Liver (tissue), 7 donors: ENCODE measurements at regions not wholly inside any gene's neighbourhood (a gene's known extent, or its start where the extent isn't known, plus 50 kb on each side); places are given as distances from the start of the nearest gene placed in this dataset.

Source experiments
- DNase-seq: peaks from one replicate; pipeline ENCODE4 v3.0.0-alpha.2; 2017; ENCODE audit warnings: low spot score
- H3K27ac ChIP-seq, 2 donors: one replicate each; pipeline ENCODE4 v1.7.0; 2013; ENCODE audit warnings: inconsistent platforms in 2 of 2, low read length in 2 of 2, control low read depth in 1 of 2, low read depth in 1 of 2, mild to moderate bottlenecking in 1 of 2
- H3K27me3 ChIP-seq, 4 donors: one replicate each; pipeline versions ENCODE4 v1.6.1 to v1.7.0; 2013; ENCODE audit warnings: low read length in 3 of 4, inconsistent platforms in 1 of 4, mild to moderate bottlenecking in 1 of 4, moderate library complexity in 1 of 4; ENCODE audit not compliant: control insufficient read depth in 4 of 4, insufficient read depth in 4 of 4
- H3K36me3 ChIP-seq, 4 donors: one replicate each; pipeline versions ENCODE4 v1.6.1 to v1.7.0; 2013; ENCODE audit warnings: low read length in 3 of 4, mild to moderate bottlenecking in 3 of 4, low read depth in 1 of 4, moderate library complexity in 1 of 4; ENCODE audit not compliant: control insufficient read depth in 4 of 4, insufficient read depth in 3 of 4
- H3K4me1 ChIP-seq, 4 donors: one replicate each; pipeline versions ENCODE4 v1.6.1 to v1.7.0; 2013; ENCODE audit warnings: low read length in 3 of 4, mild to moderate bottlenecking in 3 of 4, moderate library complexity in 1 of 4; ENCODE audit not compliant: control insufficient read depth in 4 of 4, insufficient read depth in 4 of 4
- H3K4me3 ChIP-seq, 3 donors: one replicate each; pipeline versions ENCODE4 v1.6.1 to v1.7.0; 2013; ENCODE audit warnings: low read length in 3 of 3, control low read depth in 1 of 3, low read depth in 1 of 3, mild to moderate bottlenecking in 1 of 3
- H3K9ac ChIP-seq, 2 donors: one replicate each; pipeline ENCODE4 v1.7.0; 2013; ENCODE audit warnings: low read length in 2 of 2, mild to moderate bottlenecking in 2 of 2, moderate library complexity in 2 of 2, control low read depth in 1 of 2, low read depth in 1 of 2
- H3K9me3 ChIP-seq, 4 donors: one replicate each; pipeline versions ENCODE4 v1.6.1 to v1.7.0; 2013; ENCODE audit warnings: low read length in 3 of 4; ENCODE audit not compliant: control insufficient read depth in 4 of 4
- EGR1 ChIP-seq, 2 donors: IDR thresholded peaks; 2 replicates each; pipeline ENCODE4 v1.6.1; 2016 to 2018; ENCODE audit warnings: antibody characterized with exemption in 2 of 2, low read depth in 2 of 2
- FOXA1 ChIP-seq: IDR thresholded peaks from 2 replicates; pipeline ENCODE4 v1.6.1; 2016; ENCODE audit warnings: antibody characterized with exemption
- GABPA ChIP-seq, 2 donors: IDR thresholded peaks in 1 of 2; conservative IDR thresholded peaks in 1 of 2; 2 replicates each; pipeline ENCODE4 v1.6.1; 2016; ENCODE audit warnings: antibody characterized with exemption in 2 of 2, mild to moderate bottlenecking in 1 of 2, moderate library complexity in 1 of 2
- HNF4A ChIP-seq, 2 donors: conservative IDR thresholded peaks; 2 replicates each; pipeline ENCODE4 v1.6.1; 2016; ENCODE audit warnings: antibody characterized with exemption in 2 of 2, mild to moderate bottlenecking in 2 of 2
- HNF4G ChIP-seq: IDR thresholded peaks from 2 replicates; pipeline ENCODE4 v1.6.1; 2016; ENCODE audit warnings: antibody characterized with exemption
- JUND ChIP-seq, 2 donors: IDR thresholded peaks; 2 replicates each; pipeline ENCODE4 v1.6.1; 2016; ENCODE audit warnings: antibody characterized with exemption in 2 of 2
- MAX ChIP-seq: IDR thresholded peaks from 2 replicates; pipeline ENCODE4 v1.6.1; 2016; ENCODE audit warnings: antibody characterized with exemption
- NR2F2 ChIP-seq: IDR thresholded peaks from 2 replicates; pipeline ENCODE4 v1.6.1; 2016; ENCODE audit warnings: antibody characterized with exemption
- TAF1 ChIP-seq: conservative IDR thresholded peaks from 2 replicates; pipeline ENCODE4 v1.6.1; 2016; ENCODE audit warnings: antibody characterized with exemption, mild to moderate bottlenecking
- YY1 ChIP-seq: IDR thresholded peaks from 2 replicates; pipeline ENCODE4 v1.6.1; 2016; ENCODE audit warnings: antibody characterized with exemption, mild to moderate bottlenecking
- ZBTB33 ChIP-seq: IDR thresholded peaks from 2 replicates; pipeline ENCODE4 v1.6.1; 2016; ENCODE audit warnings: antibody characterized with exemption
- WGBS: extraction: QIAGEN DNeasy Blood & Tissue Kit; methylation state at CpG from one replicate; pipeline ENCODE4 v1.1.7; 2013; 5-methylcytosine and 5-hydroxymethylcytosine counted together
- donor health status: healthy.
- donor health status: healthy.
- donor health status: healthy.
- donor health status: healthy.

GRCh38 chr4:108361886-108362285, 193.2 kb upstream of the LEF1 start:
- WGBS: 89% methylated on average over 3 of the region's 3 CpGs
- Histone ChIP-seq H3K9me3 (no peaks in the 10 kb centered on the region), H3K4me3 (no peak overlapping the region), H3K9ac (no peak overlapping the region), H3K27me3 (peaks cover 0 to 3% (median 0%) of the 10 kb centered on the region in 4 donors), H3K36me3 (no peaks in the 10 kb centered on the region), H3K4me1 (no peaks in the 10 kb centered on the region), H3K27ac (no peak overlapping the region)
- no peak for DNase-seq
- no peak for TF ChIP-seq FOXA1
- TF ChIP-seq HNF4G: no peak
- no peak for TF ChIP-seq TAF1
- TF ChIP-seq MAX: no peak
- no peak for TF ChIP-seq HNF4A (conservative IDR thresholded peaks at IDR 0.05)
- no peak for TF ChIP-seq JUND (IDR thresholded peaks at IDR 0.05)
- no peak for TF ChIP-seq YY1

- no peak overlapping the region for H3K9ac ChIP-seq
- no peaks in the 10 kb centered on the region for H3K9me3 ChIP-seq
- H3K4me1 ChIP-seq: no peaks in the 10 kb centered on the region
- DNase-seq: no peak
- no peak overlapping the region for H3K27ac ChIP-seq
- 49% methylated on average over 2 of the region's 2 CpGs for WGBS
- H3K27me3 ChIP-seq: peaks cover 0 to 3% (median 0%) of the 10 kb centered on the region in 4 donors
- H3K4me3 ChIP-seq: no peak overlapping the region
- TF ChIP-seq NR2F2 (no peak), HNF4G (no peak), ZBTB33 (no peak)
- no peaks in the 10 kb centered on the region for H3K36me3 ChIP-seq
Measured at GRCh38 chr4:108361446-108361820, 192.7 kb upstream of the LEF1 start.

GRCh38 chr4:108360754-108361445, 192.2 kb upstream of the LEF1 start:
- DNase-seq: no peak
- Histone ChIP-seq H3K4me3 (no peak overlapping the region), H3K9ac (no peak overlapping the region), H3K9me3 (no peaks in the 10 kb centered on the region), H3K36me3 (no peaks in the 10 kb centered on the region), H3K27ac (no peak overlapping the region), H3K27me3 (peaks cover 0 to 3% (median 0%) of the 10 kb centered on the region in 4 donors), H3K4me1 (no peaks in the 10 kb centered on the region)
- 57% methylated on average over 12 of the region's 12 CpGs for WGBS
- TF ChIP-seq FOXA1 (no peak), EGR1 (IDR thresholded peaks at IDR 0.05; ENCODE audit: low read depth in 2 of 2) (no peak), JUND (IDR thresholded peaks at IDR 0.05) (no peak), NR2F2 (no peak), GABPA (IDR thresholded peaks at IDR 0.05 in 1 of 2, conservative IDR thresholded peaks at IDR 0.05 in 1 of 2) (no peak)
